Liver (tissue), 8 donors: ENCODE measurements at regions not wholly inside any gene's neighbourhood (a gene's known extent, or its start where the extent isn't known, plus 50 kb on each side); places are given as distances from the start of the nearest gene placed in this dataset.

Experiments
- DNase-seq: peaks from one replicate; pipeline ENCODE4 v3.0.0-alpha.2; 2017; ENCODE audit warnings: low spot score
- H3K27ac ChIP-seq, 2 donors: one replicate each; pipeline ENCODE4 v1.7.0; 2013; ENCODE audit warnings: inconsistent platforms in 2 of 2, low read length in 2 of 2, control low read depth in 1 of 2, low read depth in 1 of 2, mild to moderate bottlenecking in 1 of 2
- H3K27me3 ChIP-seq, 4 donors: one replicate each; pipeline versions ENCODE4 v1.6.1 to v1.7.0; 2013; ENCODE audit warnings: low read length in 3 of 4, inconsistent platforms in 1 of 4, mild to moderate bottlenecking in 1 of 4, moderate library complexity in 1 of 4; ENCODE audit not compliant: control insufficient read depth in 4 of 4, insufficient read depth in 4 of 4
- H3K36me3 ChIP-seq, 4 donors: one replicate each; pipeline versions ENCODE4 v1.6.1 to v1.7.0; 2013; ENCODE audit warnings: low read length in 3 of 4, mild to moderate bottlenecking in 3 of 4, low read depth in 1 of 4, moderate library complexity in 1 of 4; ENCODE audit not compliant: control insufficient read depth in 4 of 4, insufficient read depth in 3 of 4
- H3K4me1 ChIP-seq, 4 donors: one replicate each; pipeline versions ENCODE4 v1.6.1 to v1.7.0; 2013; ENCODE audit warnings: low read length in 3 of 4, mild to moderate bottlenecking in 3 of 4, moderate library complexity in 1 of 4; ENCODE audit not compliant: control insufficient read depth in 4 of 4, insufficient read depth in 4 of 4
- H3K4me3 ChIP-seq, 3 donors: one replicate each; pipeline versions ENCODE4 v1.6.1 to v1.7.0; 2013; ENCODE audit warnings: low read length in 3 of 3, control low read depth in 1 of 3, low read depth in 1 of 3, mild to moderate bottlenecking in 1 of 3
- H3K9ac ChIP-seq, 2 donors: one replicate each; pipeline ENCODE4 v1.7.0; 2013; ENCODE audit warnings: low read length in 2 of 2, mild to moderate bottlenecking in 2 of 2, moderate library complexity in 2 of 2, control low read depth in 1 of 2, low read depth in 1 of 2
- H3K9me3 ChIP-seq, 4 donors: one replicate each; pipeline versions ENCODE4 v1.6.1 to v1.7.0; 2013; ENCODE audit warnings: low read length in 3 of 4; ENCODE audit not compliant: control insufficient read depth in 4 of 4
- CTCF ChIP-seq: fragments of 150-350 bp; IDR thresholded peaks from 2 replicates; pipeline ENCODE4 v1.5.1; 2017; ENCODE audit warnings: improper control_type of control experiment, low read depth, low read length; ENCODE audit not compliant: missing input control
- EGR1 ChIP-seq, 2 donors: IDR thresholded peaks; 2 replicates each; pipeline ENCODE4 v1.6.1; 2016 to 2018; ENCODE audit warnings: antibody characterized with exemption in 2 of 2, low read depth in 2 of 2
- FOXA1 ChIP-seq: IDR thresholded peaks from 2 replicates; pipeline ENCODE4 v1.6.1; 2016; ENCODE audit warnings: antibody characterized with exemption
- FOXA2 ChIP-seq: IDR thresholded peaks from 2 replicates; pipeline ENCODE4 v1.6.1; 2016; ENCODE audit warnings: antibody characterized with exemption
- GABPA ChIP-seq, 2 donors: IDR thresholded peaks in 1 of 2; conservative IDR thresholded peaks in 1 of 2; 2 replicates each; pipeline ENCODE4 v1.6.1; 2016; ENCODE audit warnings: antibody characterized with exemption in 2 of 2, mild to moderate bottlenecking in 1 of 2, moderate library complexity in 1 of 2
- HNF4A ChIP-seq, 2 donors: conservative IDR thresholded peaks; 2 replicates each; pipeline ENCODE4 v1.6.1; 2016; ENCODE audit warnings: antibody characterized with exemption in 2 of 2, mild to moderate bottlenecking in 2 of 2
- HNF4G ChIP-seq: IDR thresholded peaks from 2 replicates; pipeline ENCODE4 v1.6.1; 2016; ENCODE audit warnings: antibody characterized with exemption
- JUND ChIP-seq, 2 donors: IDR thresholded peaks; 2 replicates each; pipeline ENCODE4 v1.6.1; 2016; ENCODE audit warnings: antibody characterized with exemption in 2 of 2
- NR2F2 ChIP-seq: IDR thresholded peaks from 2 replicates; pipeline ENCODE4 v1.6.1; 2016; ENCODE audit warnings: antibody characterized with exemption
- RAD21 ChIP-seq, 2 donors: IDR thresholded peaks; 2 replicates each; pipeline ENCODE4 v1.6.1; 2016; ENCODE audit warnings: antibody characterized with exemption in 2 of 2, mild to moderate bottlenecking in 2 of 2
- RXRA ChIP-seq, 2 donors: IDR thresholded peaks; 2 replicates each; pipeline ENCODE4 v1.6.1; 2017 to 2018; ENCODE audit warnings: antibody characterized with exemption in 2 of 2, mild to moderate bottlenecking in 1 of 2
- SP1 ChIP-seq: IDR thresholded peaks from 2 replicates; pipeline ENCODE4 v1.6.1; 2018; ENCODE audit warnings: antibody characterized with exemption, mild to moderate bottlenecking
- TAF1 ChIP-seq: conservative IDR thresholded peaks from 2 replicates; pipeline ENCODE4 v1.6.1; 2016; ENCODE audit warnings: antibody characterized with exemption, mild to moderate bottlenecking
- YY1 ChIP-seq: IDR thresholded peaks from 2 replicates; pipeline ENCODE4 v1.6.1; 2016; ENCODE audit warnings: antibody characterized with exemption, mild to moderate bottlenecking
- WGBS: extraction: QIAGEN DNeasy Blood & Tissue Kit; methylation state at CpG from one replicate; pipeline ENCODE4 v1.1.7; 2013; 5-methylcytosine and 5-hydroxymethylcytosine counted together
- TF ChIP-seq, protein P1 (sequence below): IDR thresholded peaks from 2 replicates; pipeline ENCODE4 v1.6.1; 2016; ENCODE audit warnings: antibody characterized with exemption
- TF ChIP-seq, protein P2 (sequence below): IDR thresholded peaks from 2 replicates; pipeline ENCODE4 v1.6.1; 2016; ENCODE audit warnings: antibody characterized with exemption, mild to moderate bottlenecking
- TF ChIP-seq, protein P3 (sequence below): IDR thresholded peaks from 2 replicates; pipeline ENCODE4 v1.6.1; 2016; ENCODE audit warnings: antibody characterized with exemption
- TF ChIP-seq, protein P4 (sequence below): IDR thresholded peaks from 2 replicates; pipeline ENCODE4 v1.6.1; 2016; ENCODE audit warnings: antibody characterized with exemption
- donor health status: healthy.
- donor health status: healthy.
- donor health status: healthy.
- donor health status: healthy.
- donor health status: healthy.

- Histone ChIP-seq H3K27ac (no peak overlapping the region), H3K9me3 (peaks cover 0 to 3% (median 0%) of the 10 kb centered on the region in 4 donors), H3K9ac (no peak overlapping the region), H3K36me3 (no peaks in the 10 kb centered on the region), H3K4me1 (no peaks in the 10 kb centered on the region), H3K4me3 (no peak overlapping the region), H3K27me3 (no peaks in the 10 kb centered on the region)
- WGBS, result 90% methylated on average over 6 of the region's 6 CpGs
- DNase-seq, result no peak
- TF ChIP-seq, protein P1, sequence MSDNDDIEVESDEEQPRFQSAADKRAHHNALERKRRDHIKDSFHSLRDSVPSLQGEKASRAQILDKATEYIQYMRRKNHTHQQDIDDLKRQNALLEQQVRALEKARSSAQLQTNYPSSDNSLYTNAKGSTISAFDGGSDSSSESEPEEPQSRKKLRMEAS, result no peak
- TF ChIP-seq EGR1 (IDR thresholded peaks at IDR 0.05; ENCODE audit: low read depth in 2 of 2) (no peak), CTCF (no peak), GABPA (IDR thresholded peaks at IDR 0.05 in 1 of 2, conservative IDR thresholded peaks at IDR 0.05 in 1 of 2) (no peak), HNF4A (conservative IDR thresholded peaks at IDR 0.05) (no peak), JUND (IDR thresholded peaks at IDR 0.05) (no peak), YY1 (no peak), HNF4G (no peak), FOXA2 (no peak), RAD21 (IDR thresholded peaks at IDR 0.05) (no peak), SP1 (no peak), NR2F2 (no peak), TAF1 (no peak), RXRA (IDR thresholded peaks at IDR 0.05) (no peak)
- TF ChIP-seq, protein P2, sequence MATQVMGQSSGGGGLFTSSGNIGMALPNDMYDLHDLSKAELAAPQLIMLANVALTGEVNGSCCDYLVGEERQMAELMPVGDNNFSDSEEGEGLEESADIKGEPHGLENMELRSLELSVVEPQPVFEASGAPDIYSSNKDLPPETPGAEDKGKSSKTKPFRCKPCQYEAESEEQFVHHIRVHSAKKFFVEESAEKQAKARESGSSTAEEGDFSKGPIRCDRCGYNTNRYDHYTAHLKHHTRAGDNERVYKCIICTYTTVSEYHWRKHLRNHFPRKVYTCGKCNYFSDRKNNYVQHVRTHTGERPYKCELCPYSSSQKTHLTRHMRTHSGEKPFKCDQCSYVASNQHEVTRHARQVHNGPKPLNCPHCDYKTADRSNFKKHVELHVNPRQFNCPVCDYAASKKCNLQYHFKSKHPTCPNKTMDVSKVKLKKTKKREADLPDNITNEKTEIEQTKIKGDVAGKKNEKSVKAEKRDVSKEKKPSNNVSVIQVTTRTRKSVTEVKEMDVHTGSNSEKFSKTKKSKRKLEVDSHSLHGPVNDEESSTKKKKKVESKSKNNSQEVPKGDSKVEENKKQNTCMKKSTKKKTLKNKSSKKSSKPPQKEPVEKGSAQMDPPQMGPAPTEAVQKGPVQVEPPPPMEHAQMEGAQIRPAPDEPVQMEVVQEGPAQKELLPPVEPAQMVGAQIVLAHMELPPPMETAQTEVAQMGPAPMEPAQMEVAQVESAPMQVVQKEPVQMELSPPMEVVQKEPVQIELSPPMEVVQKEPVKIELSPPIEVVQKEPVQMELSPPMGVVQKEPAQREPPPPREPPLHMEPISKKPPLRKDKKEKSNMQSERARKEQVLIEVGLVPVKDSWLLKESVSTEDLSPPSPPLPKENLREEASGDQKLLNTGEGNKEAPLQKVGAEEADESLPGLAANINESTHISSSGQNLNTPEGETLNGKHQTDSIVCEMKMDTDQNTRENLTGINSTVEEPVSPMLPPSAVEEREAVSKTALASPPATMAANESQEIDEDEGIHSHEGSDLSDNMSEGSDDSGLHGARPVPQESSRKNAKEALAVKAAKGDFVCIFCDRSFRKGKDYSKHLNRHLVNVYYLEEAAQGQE, result no peak
- TF ChIP-seq, protein P3, sequence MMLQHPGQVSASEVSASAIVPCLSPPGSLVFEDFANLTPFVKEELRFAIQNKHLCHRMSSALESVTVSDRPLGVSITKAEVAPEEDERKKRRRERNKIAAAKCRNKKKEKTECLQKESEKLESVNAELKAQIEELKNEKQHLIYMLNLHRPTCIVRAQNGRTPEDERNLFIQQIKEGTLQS, result no peak
Measured at GRCh38 chr6:61555993-61556392, 730.0 kb downstream of the KHDRBS2 start.

- Histone ChIP-seq H3K27ac (no peak overlapping the region), H3K4me3 (no peak overlapping the region)
- 51% methylated on average over 3 of the region's 3 CpGs for WGBS
- TF ChIP-seq RAD21 (IDR thresholded peaks at IDR 0.05) (no peak), NR2F2 (no peak), FOXA1 (no peak), TAF1 (no peak), HNF4A (conservative IDR thresholded peaks at IDR 0.05) (no peak), SP1 (no peak), HNF4G (no peak), GABPA (IDR thresholded peaks at IDR 0.05 in 1 of 2, conservative IDR thresholded peaks at IDR 0.05 in 1 of 2) (no peak), YY1 (no peak), JUND (IDR thresholded peaks at IDR 0.05) (no peak), EGR1 (IDR thresholded peaks at IDR 0.05; ENCODE audit: low read depth in 2 of 2) (no peak), RXRA (IDR thresholded peaks at IDR 0.05) (no peak)
- TF ChIP-seq, protein P1, result no peak
- TF ChIP-seq, protein P4, sequence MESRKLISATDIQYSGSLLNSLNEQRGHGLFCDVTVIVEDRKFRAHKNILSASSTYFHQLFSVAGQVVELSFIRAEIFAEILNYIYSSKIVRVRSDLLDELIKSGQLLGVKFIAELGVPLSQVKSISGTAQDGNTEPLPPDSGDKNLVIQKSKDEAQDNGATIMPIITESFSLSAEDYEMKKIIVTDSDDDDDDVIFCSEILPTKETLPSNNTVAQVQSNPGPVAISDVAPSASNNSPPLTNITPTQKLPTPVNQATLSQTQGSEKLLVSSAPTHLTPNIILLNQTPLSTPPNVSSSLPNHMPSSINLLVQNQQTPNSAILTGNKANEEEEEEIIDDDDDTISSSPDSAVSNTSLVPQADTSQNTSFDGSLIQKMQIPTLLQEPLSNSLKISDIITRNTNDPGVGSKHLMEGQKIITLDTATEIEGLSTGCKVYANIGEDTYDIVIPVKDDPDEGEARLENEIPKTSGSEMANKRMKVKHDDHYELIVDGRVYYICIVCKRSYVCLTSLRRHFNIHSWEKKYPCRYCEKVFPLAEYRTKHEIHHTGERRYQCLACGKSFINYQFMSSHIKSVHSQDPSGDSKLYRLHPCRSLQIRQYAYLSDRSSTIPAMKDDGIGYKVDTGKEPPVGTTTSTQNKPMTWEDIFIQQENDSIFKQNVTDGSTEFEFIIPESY, result no peak
- TF ChIP-seq, protein P2, result no peak
- TF ChIP-seq, protein P3, result no peak
Measured at GRCh38 chr6:61538801-61539200, 747.2 kb downstream of the KHDRBS2 start.

More at GRCh38 chr6:61538801-61539200, 747.2 kb downstream of the KHDRBS2 start:
- H3K4me1 ChIP-seq, result no peaks in the 10 kb centered on the region
- no peaks in the 10 kb centered on the region for H3K27me3 ChIP-seq
- DNase-seq, result no peak
- H3K9me3 ChIP-seq, result no peaks in the 10 kb centered on the region
- no peaks in the 10 kb centered on the region for H3K36me3 ChIP-seq
- H3K9ac ChIP-seq, result no peak overlapping the region
